ENCODE measurements at regions not wholly inside any gene's neighbourhood (a gene's known extent, or its start where the extent isn't known, plus 50 kb on each side); places are given as distances from the start of the nearest gene placed in this dataset.

- no peak for TF ChIP-seq CTCF (IDR thresholded peaks at IDR 0.05)
- no peak for TF ChIP-seq EZH2 (IDR thresholded peaks at IDR 0.05)
- TF ChIP-seq EZH2phosphoT487 (IDR thresholded peaks at IDR 0.05) = no peak
These were observed 1439.2 kb downstream of the ZPLD1 start for GRCh38 chr3:103873897-103874545.

Measured in neural progenitor cell (in vitro differentiated cells).